MCF 10A (cell line): ENCODE measurements at regions not wholly inside any gene's neighbourhood (a gene's known extent, or its start where the extent isn't known, plus 50 kb on each side); places are given as distances from the start of the nearest gene placed in this dataset.

Experiments
- BruUV-seq: library from RNA; stranded (reverse); fragments of 400-500 nt; replicated peaks from 2 replicates; lab custom pipeline; 2021; lab: Mats Ljungman, UMichigan
- CTCF ChIA-PET: fragments of 300-600 bp; sonication (Branson Sonifier 250); formaldehyde crosslinking; extraction: SDS; loops from one replicate; lab custom pipeline; 2021; ENCODE audit warnings: antibody characterized with exemption, inconsistent platforms; lab: Yijun Ruan, JAX
- POLR2A ChIA-PET: fragments of 300-600, 350-650 bp; sonication (Branson Sonifier 250); formaldehyde crosslinking; extraction: SDS; loops from one replicate; lab custom pipeline; 2020; ENCODE audit warnings: antibody characterized with exemption, inconsistent platforms; lab: Yijun Ruan, JAX
- DNase-seq: peaks from one replicate; pipeline ENCODE4 v3.0.0-alpha.2; 2018; ENCODE audit not compliant: unreplicated experiment
- H3K27ac Mint-ChIP-seq: one replicate; pipeline ENCODE4 v1.8.0; 2022; ENCODE audit warnings: mild to moderate bottlenecking, low read depth, mixed read lengths; ENCODE audit not compliant: unreplicated experiment
- H3K27me3 Mint-ChIP-seq: one replicate; pipeline ENCODE4 v1.8.0; 2022; ENCODE audit warnings: mixed read lengths; ENCODE audit not compliant: insufficient read depth, unreplicated experiment
- H3K36me3 Mint-ChIP-seq: one replicate; pipeline ENCODE4 v1.8.0; 2022; ENCODE audit warnings: mild to moderate bottlenecking, moderate library complexity, mixed read lengths; ENCODE audit not compliant: insufficient read depth, unreplicated experiment
- H3K4me1 Mint-ChIP-seq: one replicate; pipeline ENCODE4 v1.8.0; 2022; ENCODE audit warnings: mixed read lengths; ENCODE audit not compliant: insufficient read depth, unreplicated experiment
- H3K4me3 Mint-ChIP-seq: one replicate; pipeline ENCODE4 v1.8.0; 2022; ENCODE audit warnings: mild to moderate bottlenecking, moderate library complexity, mixed read lengths; ENCODE audit not compliant: unreplicated experiment
- H3K9me3 Mint-ChIP-seq: one replicate; pipeline ENCODE4 v1.8.0; 2022; ENCODE audit warnings: mixed read lengths; ENCODE audit not compliant: unreplicated experiment
- CTCF ChIP-seq: fragments of 200-600 bp; IDR thresholded peaks from one replicate; pipeline ENCODE4 v1.8.0; 2022; ENCODE audit warnings: antibody characterized with exemption, mild to moderate bottlenecking; ENCODE audit not compliant: unreplicated experiment
- intact Hi-C: fragments of 100-400 bp; cut with micrococcal nuclease; formaldehyde crosslinking; loops from 2 replicates; pipeline ENCODE4 v1.14.1; 2022

GRCh38 chr3:17945799-17946399 is 203.5 kb upstream of the TBC1D5 start:
- H3K4me3 Mint-ChIP-seq: no peak overlapping the region
- CTCF ChIA-PET: interaction anchor here (0.9 kb wide), 1 partner anchor 30 kb away, joined by 4 read pairs; no protein-coding TSS in a partner anchor
- BruUV-seq: no TSS peak

GRCh38 chr3:17945018-17945798 is 202.8 kb upstream of the TBC1D5 start:
- POLR2A ChIA-PET: interaction anchor here (1.2 kb wide), 1 partner anchor 8 kb away, joined by 4 read pairs; no protein-coding TSS in a partner anchor
- Mint-ChIP-seq H3K4me3 (no peak overlapping the region), H3K36me3 (peaks cover 1% of the 10 kb centered on the region), H3K27ac (no peak overlapping the region), H3K9me3 (no peaks in the 10 kb centered on the region), H3K4me1 (peaks cover 5% of the 10 kb centered on the region), H3K27me3 (no peaks in the 10 kb centered on the region)
- DNase-seq: no peak
- intact Hi-C loops: no loop called here
- TF ChIP-seq CTCF: no peak
- CTCF ChIA-PET: interaction anchor here (0.9 kb wide), 1 partner anchor 30 kb away, joined by 4 read pairs; no protein-coding TSS in a partner anchor
- no TSS peak for BruUV-seq

More at GRCh38 chr3:17945799-17946399, 203.5 kb upstream of the TBC1D5 start:
- Mint-ChIP-seq H3K36me3 (no peaks in the 10 kb centered on the region), H3K27ac (no peak overlapping the region), H3K27me3 (no peaks in the 10 kb centered on the region), H3K9me3 (no peaks in the 10 kb centered on the region), H3K4me1 (peaks cover 5% of the 10 kb centered on the region)
- no peak for DNase-seq
- TF ChIP-seq CTCF: no peak
- POLR2A ChIA-PET: interaction anchor here (1.2 kb wide), 1 partner anchor 9 kb away, joined by 4 read pairs; no protein-coding TSS in a partner anchor
- intact Hi-C loops: no loop called here

- BruUV-seq: no TSS peak
- Mint-ChIP-seq H3K27me3 (no peaks in the 10 kb centered on the region), H3K27ac (no peak overlapping the region), H3K4me3 (no peak overlapping the region), H3K36me3 (peaks cover 6% of the 10 kb centered on the region), H3K9me3 (no peaks in the 10 kb centered on the region), H3K4me1 (peaks cover 5% of the 10 kb centered on the region)
- ChIA-PET POLR2A (no interaction called here), CTCF (no interaction called here)
- peak; percentile 9 for DNase-seq
- no peak for TF ChIP-seq CTCF
- intact Hi-C loops: no loop called here
Observed at GRCh38 chr3:17942856-17943255, 200.4 kb upstream of the TBC1D5 start.

GRCh38 chr3:17941766-17942165 is 199.3 kb upstream of the TBC1D5 start:
- H3K27ac Mint-ChIP-seq: no peak overlapping the region
- intact Hi-C loops: no loop called here
- CTCF ChIA-PET: no interaction called here

More at GRCh38 chr3:17941766-17942165, 199.3 kb upstream of the TBC1D5 start:
- H3K27me3 Mint-ChIP-seq: no peaks in the 10 kb centered on the region
- POLR2A ChIA-PET: no interaction called here
- H3K36me3 Mint-ChIP-seq: peaks cover 6% of the 10 kb centered on the region
- no peaks in the 10 kb centered on the region for H3K9me3 Mint-ChIP-seq
- no TSS peak for BruUV-seq
- TF ChIP-seq CTCF: no peak
- H3K4me1 Mint-ChIP-seq: peaks cover 5% of the 10 kb centered on the region
- H3K4me3 Mint-ChIP-seq: no peak overlapping the region
- DNase-seq: no peak
